ENCODE measurements at regions not wholly inside any gene's neighbourhood (a gene's known extent, or its start where the extent isn't known, plus 50 kb on each side); places are given as distances from the start of the nearest gene placed in this dataset.
A peak's percentile ranks its signal among the peaks of the same experiment; 100 is the strongest.

DNA sequence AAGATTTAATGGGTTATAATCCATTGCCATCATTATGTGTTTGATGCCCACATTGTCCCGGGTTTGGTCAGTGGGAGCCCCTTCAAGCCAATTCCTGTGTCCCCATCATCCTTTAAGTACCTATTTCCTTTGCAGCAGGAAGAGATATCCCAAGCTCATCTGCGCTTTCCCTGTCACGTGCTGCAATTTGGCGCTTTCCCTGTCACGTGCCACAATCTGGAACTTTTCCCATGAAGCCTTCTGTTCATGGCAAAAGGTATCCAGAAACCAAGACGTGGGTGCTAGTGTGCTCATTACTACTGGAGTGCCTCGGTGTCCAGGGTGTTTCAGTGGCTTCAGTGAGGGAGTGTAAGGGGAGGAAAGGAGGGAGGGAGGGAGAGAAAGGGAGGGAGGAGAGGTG lies 168.5 kb downstream of the NPIPB11 start:
- peaks cover 0 to 8% of the 10 kb centered on the region in 2 experiments; a peak in 1 of 5 replicates for H3K4me1 ChIP-seq (replicated peaks in 1 of 2; ENCODE audit: control insufficient read depth in 2 of 2, insufficient read depth in 2 of 2, low read length in 2 of 2)
- H3K27ac ChIP-seq (ENCODE audit: extremely low read depth, low read depth, low read length): no peak overlapping the region
- H3K9me1 ChIP-seq (ENCODE audit: control insufficient read depth, insufficient read depth, low read length): no peaks in the 10 kb centered on the region
- no peaks in the 10 kb centered on the region for H3K79me2 ChIP-seq (ENCODE audit: control insufficient read depth, insufficient read depth, low read length)
- no peak overlapping the region for H3K4me2 ChIP-seq (ENCODE audit: insufficient read depth, low read length)
- H3K9me3 ChIP-seq (replicated peaks; ENCODE audit: control insufficient read depth, insufficient read depth, low read depth, low read length): no peaks in the 10 kb centered on the region
- no peak for FAIRE-seq
- ChIA-PET POLR2A (no interaction called here), CTCF (ENCODE audit: low intra/inter-chr PET ratio) (no interaction called here)
- H3K4me3 ChIP-seq: no peak overlapping the region
- in situ Hi-C loops (cut with MboI) (no loop called here), intact Hi-C loops (cut with micrococcal nuclease) (no loop called here)
- H2AFZ ChIP-seq (ENCODE audit: low read depth, low read length): no peak overlapping the region
- no peak overlapping the region for H3K9ac ChIP-seq (ENCODE audit: insufficient read depth in 1 of 2, low read depth in 2 of 2, low read length in 2 of 2)
- no peaks in the 10 kb centered on the region for H3K36me3 ChIP-seq (ENCODE audit: control insufficient read depth, insufficient read depth, low read length)
- no TSS peak for BruUV-seq (replicated peaks)
- H4K20me1 ChIP-seq (replicated peaks; ENCODE audit: control insufficient read depth, insufficient read depth, low read length): no peaks in the 10 kb centered on the region
- no peak for ATAC-seq
- WGBS (ENCODE audit: insufficient coverage, low coverage, missing lambda C conversion rate): 10% methylated on average over 6 of the region's 7 CpGs
- peaks cover 0 to 32% of the 10 kb centered on the region in 2 experiments; a peak in 3 of 5 replicates for H3K27me3 ChIP-seq (ENCODE audit: control insufficient read depth in 2 of 2, insufficient read depth in 2 of 2, low read length in 2 of 2)
- no peak for DNase-seq (ENCODE audit: extremely low read depth in 1 of 4, low spot score in 3 of 4)
- TF ChIP-seq PRMT5 (CRISPR knock-in tag; IDR thresholded peaks at IDR 0.05) (no peak), BACH1 (tag; IDR thresholded peaks at IDR 0.05) (no peak), BHLHE40 (IDR thresholded peaks at IDR 0.05; ENCODE audit: low read length) (peak; percentile 39; the same call in 1 of the 2 replicates), RAD51 (IDR thresholded peaks at IDR 0.05; ENCODE audit: borderline replicate concordance, low read depth) (peak; percentile 35; the same call in 1 of the 2 replicates), TARDBP (IDR thresholded peaks at IDR 0.05) (no peak), MYBL2 (IDR thresholded peaks at IDR 0.05; ENCODE audit: low read depth) (no peak), MYBL2 (CRISPR knock-in tag; IDR thresholded peaks at IDR 0.05; ENCODE audit: borderline replicate concordance) (no peak), ZNF717 (CRISPR knock-in tag; IDR thresholded peaks at IDR 0.05) (no peak), MTA3 (IDR thresholded peaks at IDR 0.05; ENCODE audit: borderline replicate concordance) (no peak), ZNF780A (CRISPR knock-in tag; IDR thresholded peaks at IDR 0.05) (no peak), PRPF4 (IDR thresholded peaks at IDR 0.05; ENCODE audit: insufficient read depth, low read depth, low read length, poor library complexity, severe bottlenecking) (no peak), CSDE1 (IDR thresholded peaks at IDR 0.05) (no peak), ZNF699 (CRISPR knock-in tag; IDR thresholded peaks at IDR 0.05; ENCODE audit: insufficient replicate concordance) (no peak)
- TF ChIP-seq, protein P1, sequence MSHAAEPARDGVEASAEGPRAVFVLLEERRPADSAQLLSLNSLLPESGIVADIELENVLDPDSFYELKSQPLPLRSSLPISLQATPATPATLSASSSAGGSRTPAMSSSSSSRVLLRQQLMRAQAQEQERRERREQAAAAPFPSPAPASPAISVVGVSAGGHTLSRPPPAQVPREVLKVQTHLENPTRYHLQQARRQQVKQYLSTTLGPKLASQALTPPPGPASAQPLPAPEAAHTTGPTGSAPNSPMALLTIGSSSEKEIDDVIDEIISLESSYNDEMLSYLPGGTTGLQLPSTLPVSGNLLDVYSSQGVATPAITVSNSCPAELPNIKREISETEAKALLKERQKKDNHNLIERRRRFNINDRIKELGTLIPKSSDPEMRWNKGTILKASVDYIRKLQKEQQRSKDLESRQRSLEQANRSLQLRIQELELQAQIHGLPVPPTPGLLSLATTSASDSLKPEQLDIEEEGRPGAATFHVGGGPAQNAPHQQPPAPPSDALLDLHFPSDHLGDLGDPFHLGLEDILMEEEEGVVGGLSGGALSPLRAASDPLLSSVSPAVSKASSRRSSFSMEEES (CRISPR knock-in tag; IDR thresholded peaks at IDR 0.05): peak; percentile 26; the same call in 1 of the 2 replicates
- TF ChIP-seq, protein P2, sequence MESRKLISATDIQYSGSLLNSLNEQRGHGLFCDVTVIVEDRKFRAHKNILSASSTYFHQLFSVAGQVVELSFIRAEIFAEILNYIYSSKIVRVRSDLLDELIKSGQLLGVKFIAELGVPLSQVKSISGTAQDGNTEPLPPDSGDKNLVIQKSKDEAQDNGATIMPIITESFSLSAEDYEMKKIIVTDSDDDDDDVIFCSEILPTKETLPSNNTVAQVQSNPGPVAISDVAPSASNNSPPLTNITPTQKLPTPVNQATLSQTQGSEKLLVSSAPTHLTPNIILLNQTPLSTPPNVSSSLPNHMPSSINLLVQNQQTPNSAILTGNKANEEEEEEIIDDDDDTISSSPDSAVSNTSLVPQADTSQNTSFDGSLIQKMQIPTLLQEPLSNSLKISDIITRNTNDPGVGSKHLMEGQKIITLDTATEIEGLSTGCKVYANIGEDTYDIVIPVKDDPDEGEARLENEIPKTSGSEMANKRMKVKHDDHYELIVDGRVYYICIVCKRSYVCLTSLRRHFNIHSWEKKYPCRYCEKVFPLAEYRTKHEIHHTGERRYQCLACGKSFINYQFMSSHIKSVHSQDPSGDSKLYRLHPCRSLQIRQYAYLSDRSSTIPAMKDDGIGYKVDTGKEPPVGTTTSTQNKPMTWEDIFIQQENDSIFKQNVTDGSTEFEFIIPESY (CRISPR knock-in tag; IDR thresholded peaks at IDR 0.05): no peak
- TF ChIP-seq, protein P3, sequence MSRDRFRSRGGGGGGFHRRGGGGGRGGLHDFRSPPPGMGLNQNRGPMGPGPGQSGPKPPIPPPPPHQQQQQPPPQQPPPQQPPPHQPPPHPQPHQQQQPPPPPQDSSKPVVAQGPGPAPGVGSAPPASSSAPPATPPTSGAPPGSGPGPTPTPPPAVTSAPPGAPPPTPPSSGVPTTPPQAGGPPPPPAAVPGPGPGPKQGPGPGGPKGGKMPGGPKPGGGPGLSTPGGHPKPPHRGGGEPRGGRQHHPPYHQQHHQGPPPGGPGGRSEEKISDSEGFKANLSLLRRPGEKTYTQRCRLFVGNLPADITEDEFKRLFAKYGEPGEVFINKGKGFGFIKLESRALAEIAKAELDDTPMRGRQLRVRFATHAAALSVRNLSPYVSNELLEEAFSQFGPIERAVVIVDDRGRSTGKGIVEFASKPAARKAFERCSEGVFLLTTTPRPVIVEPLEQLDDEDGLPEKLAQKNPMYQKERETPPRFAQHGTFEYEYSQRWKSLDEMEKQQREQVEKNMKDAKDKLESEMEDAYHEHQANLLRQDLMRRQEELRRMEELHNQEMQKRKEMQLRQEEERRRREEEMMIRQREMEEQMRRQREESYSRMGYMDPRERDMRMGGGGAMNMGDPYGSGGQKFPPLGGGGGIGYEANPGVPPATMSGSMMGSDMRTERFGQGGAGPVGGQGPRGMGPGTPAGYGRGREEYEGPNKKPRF (IDR thresholded peaks at IDR 0.05; ENCODE audit: low read depth, low read length): no peak
- TF ChIP-seq, protein P4, sequence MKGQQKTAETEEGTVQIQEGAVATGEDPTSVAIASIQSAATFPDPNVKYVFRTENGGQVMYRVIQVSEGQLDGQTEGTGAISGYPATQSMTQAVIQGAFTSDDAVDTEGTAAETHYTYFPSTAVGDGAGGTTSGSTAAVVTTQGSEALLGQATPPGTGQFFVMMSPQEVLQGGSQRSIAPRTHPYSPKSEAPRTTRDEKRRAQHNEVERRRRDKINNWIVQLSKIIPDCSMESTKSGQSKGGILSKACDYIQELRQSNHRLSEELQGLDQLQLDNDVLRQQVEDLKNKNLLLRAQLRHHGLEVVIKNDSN (CRISPR knock-in tag; IDR thresholded peaks at IDR 0.05): peak; percentile 49

Measured in K562 (cell line).